ENCODE measurements at regions not wholly inside any gene's neighbourhood (a gene's known extent, or its start where the extent isn't known, plus 50 kb on each side); places are given as distances from the start of the nearest gene placed in this dataset.
A peak's percentile ranks its signal among the peaks of the same experiment; 100 is the strongest.

DNA sequence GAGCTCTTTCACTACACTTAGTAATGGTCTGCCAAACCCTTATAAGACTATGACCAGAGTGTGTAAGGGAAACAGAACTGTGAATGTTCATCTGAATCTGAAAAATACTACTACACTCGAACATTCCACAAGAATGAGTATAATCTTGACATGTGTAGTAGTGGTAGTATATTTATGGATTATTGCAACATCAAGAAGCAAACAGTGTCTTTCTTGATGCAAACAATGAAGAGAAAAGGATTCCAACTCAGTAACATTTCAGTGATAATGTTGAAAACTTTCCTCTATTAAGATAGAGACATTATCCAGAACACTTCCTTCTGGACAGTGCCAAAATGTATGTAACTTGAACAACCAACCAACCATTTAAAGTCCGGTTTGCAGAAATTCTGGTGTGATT is 394.7 kb upstream of the CPEB2 start:
- Histone ChIP-seq H3K27ac (ENCODE audit: low read depth in 1 of 2, low read length in 2 of 2) (no peak overlapping the region), H3K9ac (ENCODE audit: low read depth in 1 of 2, low read length in 2 of 2) (no peak overlapping the region), H3K4me1 (ENCODE audit: control insufficient read depth in 4 of 4, insufficient read depth in 4 of 4, low read length in 3 of 4) (peaks cover 0 to 5% (median 0%) of the 10 kb centered on the region in 4 donors), H3K4me3 (ENCODE audit: low read depth in 1 of 3, low read length in 3 of 3) (no peak overlapping the region), H3K9me3 (ENCODE audit: control insufficient read depth in 4 of 4, low read length in 3 of 4) (no peaks in the 10 kb centered on the region), H3K27me3 (ENCODE audit: control insufficient read depth in 4 of 4, insufficient read depth in 4 of 4, low read length in 3 of 4) (no peaks in the 10 kb centered on the region), H3K36me3 (ENCODE audit: control insufficient read depth in 4 of 4, insufficient read depth in 3 of 4, low read depth in 1 of 4, low read length in 3 of 4) (no peaks in the 10 kb centered on the region)
- whole genome bisulfite sequencing: 46% methylated on average over 2 of the region's 2 CpGs
- DNase-seq (ENCODE audit: low spot score): no peak
- TF ChIP-seq EGR1 (IDR thresholded peaks at IDR 0.05; ENCODE audit: low read depth in 2 of 2) (no peak), NR2F2 (IDR thresholded peaks at IDR 0.05) (no peak), FOXA1 (IDR thresholded peaks at IDR 0.05) (no peak), TAF1 (conservative IDR thresholded peaks at IDR 0.05) (no peak), GABPA (IDR thresholded peaks at IDR 0.05 in 1 of 2, conservative IDR thresholded peaks at IDR 0.05 in 1 of 2) (no peak), HNF4G (IDR thresholded peaks at IDR 0.05) (no peak), FOXA2 (IDR thresholded peaks at IDR 0.05) (no peak), HNF4A (conservative IDR thresholded peaks at IDR 0.05) (no peak), YY1 (IDR thresholded peaks at IDR 0.05) (no peak), SP1 (IDR thresholded peaks at IDR 0.05) (no peak), JUND (IDR thresholded peaks at IDR 0.05) (no peak), RAD21 (IDR thresholded peaks at IDR 0.05) (no peak), RXRA (IDR thresholded peaks at IDR 0.05) (no peak)
- TF ChIP-seq, protein P1, sequence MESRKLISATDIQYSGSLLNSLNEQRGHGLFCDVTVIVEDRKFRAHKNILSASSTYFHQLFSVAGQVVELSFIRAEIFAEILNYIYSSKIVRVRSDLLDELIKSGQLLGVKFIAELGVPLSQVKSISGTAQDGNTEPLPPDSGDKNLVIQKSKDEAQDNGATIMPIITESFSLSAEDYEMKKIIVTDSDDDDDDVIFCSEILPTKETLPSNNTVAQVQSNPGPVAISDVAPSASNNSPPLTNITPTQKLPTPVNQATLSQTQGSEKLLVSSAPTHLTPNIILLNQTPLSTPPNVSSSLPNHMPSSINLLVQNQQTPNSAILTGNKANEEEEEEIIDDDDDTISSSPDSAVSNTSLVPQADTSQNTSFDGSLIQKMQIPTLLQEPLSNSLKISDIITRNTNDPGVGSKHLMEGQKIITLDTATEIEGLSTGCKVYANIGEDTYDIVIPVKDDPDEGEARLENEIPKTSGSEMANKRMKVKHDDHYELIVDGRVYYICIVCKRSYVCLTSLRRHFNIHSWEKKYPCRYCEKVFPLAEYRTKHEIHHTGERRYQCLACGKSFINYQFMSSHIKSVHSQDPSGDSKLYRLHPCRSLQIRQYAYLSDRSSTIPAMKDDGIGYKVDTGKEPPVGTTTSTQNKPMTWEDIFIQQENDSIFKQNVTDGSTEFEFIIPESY (IDR thresholded peaks at IDR 0.05): no peak
- TF ChIP-seq, protein P2, sequence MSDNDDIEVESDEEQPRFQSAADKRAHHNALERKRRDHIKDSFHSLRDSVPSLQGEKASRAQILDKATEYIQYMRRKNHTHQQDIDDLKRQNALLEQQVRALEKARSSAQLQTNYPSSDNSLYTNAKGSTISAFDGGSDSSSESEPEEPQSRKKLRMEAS (IDR thresholded peaks at IDR 0.05): no peak
- TF ChIP-seq, protein P3, sequence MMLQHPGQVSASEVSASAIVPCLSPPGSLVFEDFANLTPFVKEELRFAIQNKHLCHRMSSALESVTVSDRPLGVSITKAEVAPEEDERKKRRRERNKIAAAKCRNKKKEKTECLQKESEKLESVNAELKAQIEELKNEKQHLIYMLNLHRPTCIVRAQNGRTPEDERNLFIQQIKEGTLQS (IDR thresholded peaks at IDR 0.05): no peak
- TF ChIP-seq, protein P4, sequence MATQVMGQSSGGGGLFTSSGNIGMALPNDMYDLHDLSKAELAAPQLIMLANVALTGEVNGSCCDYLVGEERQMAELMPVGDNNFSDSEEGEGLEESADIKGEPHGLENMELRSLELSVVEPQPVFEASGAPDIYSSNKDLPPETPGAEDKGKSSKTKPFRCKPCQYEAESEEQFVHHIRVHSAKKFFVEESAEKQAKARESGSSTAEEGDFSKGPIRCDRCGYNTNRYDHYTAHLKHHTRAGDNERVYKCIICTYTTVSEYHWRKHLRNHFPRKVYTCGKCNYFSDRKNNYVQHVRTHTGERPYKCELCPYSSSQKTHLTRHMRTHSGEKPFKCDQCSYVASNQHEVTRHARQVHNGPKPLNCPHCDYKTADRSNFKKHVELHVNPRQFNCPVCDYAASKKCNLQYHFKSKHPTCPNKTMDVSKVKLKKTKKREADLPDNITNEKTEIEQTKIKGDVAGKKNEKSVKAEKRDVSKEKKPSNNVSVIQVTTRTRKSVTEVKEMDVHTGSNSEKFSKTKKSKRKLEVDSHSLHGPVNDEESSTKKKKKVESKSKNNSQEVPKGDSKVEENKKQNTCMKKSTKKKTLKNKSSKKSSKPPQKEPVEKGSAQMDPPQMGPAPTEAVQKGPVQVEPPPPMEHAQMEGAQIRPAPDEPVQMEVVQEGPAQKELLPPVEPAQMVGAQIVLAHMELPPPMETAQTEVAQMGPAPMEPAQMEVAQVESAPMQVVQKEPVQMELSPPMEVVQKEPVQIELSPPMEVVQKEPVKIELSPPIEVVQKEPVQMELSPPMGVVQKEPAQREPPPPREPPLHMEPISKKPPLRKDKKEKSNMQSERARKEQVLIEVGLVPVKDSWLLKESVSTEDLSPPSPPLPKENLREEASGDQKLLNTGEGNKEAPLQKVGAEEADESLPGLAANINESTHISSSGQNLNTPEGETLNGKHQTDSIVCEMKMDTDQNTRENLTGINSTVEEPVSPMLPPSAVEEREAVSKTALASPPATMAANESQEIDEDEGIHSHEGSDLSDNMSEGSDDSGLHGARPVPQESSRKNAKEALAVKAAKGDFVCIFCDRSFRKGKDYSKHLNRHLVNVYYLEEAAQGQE (IDR thresholded peaks at IDR 0.05): no peak

DNA sequence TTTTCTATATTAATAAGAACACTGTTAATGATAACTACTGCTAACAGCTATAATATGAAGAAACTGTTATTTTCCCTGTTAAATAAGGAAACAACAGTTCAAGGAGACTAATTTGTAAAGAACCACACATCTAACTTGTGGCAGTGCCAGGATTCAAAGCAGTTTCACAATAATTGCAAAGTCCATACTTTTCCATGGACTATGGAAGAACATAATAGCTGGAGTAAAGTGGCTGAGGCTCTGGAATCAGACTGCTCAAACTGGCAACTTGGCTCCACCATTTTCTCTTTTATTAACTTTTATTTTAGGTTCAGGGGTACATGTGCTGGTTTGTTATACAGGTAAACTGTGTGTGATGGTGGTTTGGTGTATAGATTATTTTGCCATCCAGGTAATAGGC is 393.7 kb upstream of the CPEB2 start:
- Histone ChIP-seq H3K27me3 (ENCODE audit: control insufficient read depth in 4 of 4, insufficient read depth in 4 of 4, low read length in 3 of 4) (no peaks in the 10 kb centered on the region), H3K4me3 (ENCODE audit: low read depth in 1 of 3, low read length in 3 of 3) (no peak overlapping the region), H3K9ac (ENCODE audit: low read depth in 1 of 2, low read length in 2 of 2) (no peak overlapping the region), H3K27ac (ENCODE audit: low read depth in 1 of 2, low read length in 2 of 2) (no peak overlapping the region), H3K36me3 (ENCODE audit: control insufficient read depth in 4 of 4, insufficient read depth in 3 of 4, low read depth in 1 of 4, low read length in 3 of 4) (no peaks in the 10 kb centered on the region), H3K4me1 (ENCODE audit: control insufficient read depth in 4 of 4, insufficient read depth in 4 of 4, low read length in 3 of 4) (peaks cover 0 to 5% (median 0%) of the 10 kb centered on the region in 4 donors), H3K9me3 (ENCODE audit: control insufficient read depth in 4 of 4, low read length in 3 of 4) (no peaks in the 10 kb centered on the region)
- no peak for DNase-seq (ENCODE audit: low spot score)
- TF ChIP-seq, protein P4 (IDR thresholded peaks at IDR 0.05): peak; percentile 19
- TF ChIP-seq, protein P1 (IDR thresholded peaks at IDR 0.05): no peak
- no peak for TF ChIP-seq TAF1 (conservative IDR thresholded peaks at IDR 0.05)
- TF ChIP-seq HNF4A (conservative IDR thresholded peaks at IDR 0.05): peak; percentile 93 to 97
- TF ChIP-seq RXRA (IDR thresholded peaks at IDR 0.05): peak; percentile 36 to 41
- TF ChIP-seq FOXA2 (IDR thresholded peaks at IDR 0.05): no peak
- TF ChIP-seq RAD21 (IDR thresholded peaks at IDR 0.05): peak; percentile 38 to 40
- TF ChIP-seq HNF4G (IDR thresholded peaks at IDR 0.05): peak; percentile 85
- TF ChIP-seq, protein P5, sequence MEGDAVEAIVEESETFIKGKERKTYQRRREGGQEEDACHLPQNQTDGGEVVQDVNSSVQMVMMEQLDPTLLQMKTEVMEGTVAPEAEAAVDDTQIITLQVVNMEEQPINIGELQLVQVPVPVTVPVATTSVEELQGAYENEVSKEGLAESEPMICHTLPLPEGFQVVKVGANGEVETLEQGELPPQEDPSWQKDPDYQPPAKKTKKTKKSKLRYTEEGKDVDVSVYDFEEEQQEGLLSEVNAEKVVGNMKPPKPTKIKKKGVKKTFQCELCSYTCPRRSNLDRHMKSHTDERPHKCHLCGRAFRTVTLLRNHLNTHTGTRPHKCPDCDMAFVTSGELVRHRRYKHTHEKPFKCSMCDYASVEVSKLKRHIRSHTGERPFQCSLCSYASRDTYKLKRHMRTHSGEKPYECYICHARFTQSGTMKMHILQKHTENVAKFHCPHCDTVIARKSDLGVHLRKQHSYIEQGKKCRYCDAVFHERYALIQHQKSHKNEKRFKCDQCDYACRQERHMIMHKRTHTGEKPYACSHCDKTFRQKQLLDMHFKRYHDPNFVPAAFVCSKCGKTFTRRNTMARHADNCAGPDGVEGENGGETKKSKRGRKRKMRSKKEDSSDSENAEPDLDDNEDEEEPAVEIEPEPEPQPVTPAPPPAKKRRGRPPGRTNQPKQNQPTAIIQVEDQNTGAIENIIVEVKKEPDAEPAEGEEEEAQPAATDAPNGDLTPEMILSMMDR (IDR thresholded peaks at IDR 0.05; ENCODE audit: low read depth, low read length, missing input control): no peak
- TF ChIP-seq, protein P2 (IDR thresholded peaks at IDR 0.05): no peak
- no peak for TF ChIP-seq FOXA1 (IDR thresholded peaks at IDR 0.05)
- peak in 1 of 2 donors; percentile 37 for TF ChIP-seq EGR1 (IDR thresholded peaks at IDR 0.05; ENCODE audit: low read depth in 2 of 2)
- peak; percentile 89 for TF ChIP-seq YY1 (IDR thresholded peaks at IDR 0.05)

Measured in liver (tissue), 8 donors.